ENCODE measurements at regions not wholly inside any gene's neighbourhood (a gene's known extent, or its start where the extent isn't known, plus 50 kb on each side); places are given as distances from the start of the nearest gene placed in this dataset.

GRCh38 chr14:65804439-65805112, 392.0 kb downstream of the FUT8 start:
- 77 to 90% methylated on average over 10 to 14 of the region's 14 CpGs for WGBS, 2 donors
- no peaks in the 10 kb centered on the region for H3K4me1 ChIP-seq
- H3K4me3 ChIP-seq (replicated peaks in 1 of 3) = no peak overlapping the region
- TF ChIP-seq CTCF (IDR thresholded peaks at IDR 0.05) (no peak), POLR2A (IDR thresholded peaks at IDR 0.05) (no peak)
- intact Hi-C loops (cut with DNase I) = no loop called here
- H3K27me3 ChIP-seq = no peaks in the 10 kb centered on the region
- H3K27ac ChIP-seq = no peak overlapping the region
- no peaks in the 10 kb centered on the region for H3K36me3 ChIP-seq
- no peaks in the 10 kb centered on the region for H3K9me3 ChIP-seq
- no peak for DNase-seq

- Histone ChIP-seq H3K27me3 (no peaks in the 10 kb centered on the region), H3K9me3 (no peaks in the 10 kb centered on the region), H3K27ac (no peak overlapping the region), H3K4me3 (replicated peaks in 1 of 3) (no peak overlapping the region), H3K4me1 (no peaks in the 10 kb centered on the region), H3K36me3 (no peaks in the 10 kb centered on the region)
- 82 to 86% methylated on average over 3 of the region's 3 CpGs for WGBS, 2 donors
- DNase-seq = no peak
- intact Hi-C loops (cut with DNase I) = no loop called here
- TF ChIP-seq CTCF (IDR thresholded peaks at IDR 0.05) = no peak
- no peak for TF ChIP-seq POLR2A (IDR thresholded peaks at IDR 0.05)
Observed at GRCh38 chr14:65805113-65805473, 392.6 kb downstream of the FUT8 start.

- Histone ChIP-seq H3K9me3 (no peaks in the 10 kb centered on the region), H3K27ac (no peak overlapping the region), H3K4me1 (peaks cover 5 to 9% of the 10 kb centered on the region in 2 donors), H3K4me3 (replicated peaks in 1 of 3) (no peak overlapping the region), H3K36me3 (no peaks in the 10 kb centered on the region), H3K27me3 (no peaks in the 10 kb centered on the region)
- intact Hi-C loops (cut with DNase I) = no loop called here
- DNase-seq = no peak
- 95 to 100% methylated on average over 2 of the region's 2 CpGs for WGBS, 2 donors
- no peak for TF ChIP-seq POLR2A (IDR thresholded peaks at IDR 0.05)
- TF ChIP-seq CTCF (IDR thresholded peaks at IDR 0.05) = no peak
Observed at GRCh38 chr14:65808390-65808789, 395.9 kb downstream of the FUT8 start.

GRCh38 chr14:65810322-65810721, 397.8 kb downstream of the FUT8 start:
- no peaks in the 10 kb centered on the region for H3K27me3 ChIP-seq
- peak; percentile 7 to 9 for DNase-seq
- H3K9me3 ChIP-seq = no peaks in the 10 kb centered on the region
- no peak overlapping the region for H3K4me3 ChIP-seq (replicated peaks in 1 of 3)
- intact Hi-C loops (cut with DNase I) = no loop called here
- WGBS, 2 donors = 7 to 14% methylated on average over 1 of the region's 1 CpG
- no peaks in the 10 kb centered on the region for H3K36me3 ChIP-seq
- peaks cover 5 to 9% of the 10 kb centered on the region in 2 donors for H3K4me1 ChIP-seq
- H3K27ac ChIP-seq = peak overlapping the region in 1 of 3 donors; percentile 63
- TF ChIP-seq CTCF (IDR thresholded peaks at IDR 0.05) (no peak), POLR2A (IDR thresholded peaks at IDR 0.05) (no peak)

GRCh38 chr14:65813760-65814384, 401.3 kb downstream of the FUT8 start:
- Histone ChIP-seq H3K36me3 (no peaks in the 10 kb centered on the region), H3K4me3 (replicated peaks in 1 of 3) (no peak overlapping the region), H3K9me3 (no peaks in the 10 kb centered on the region), H3K4me1 (peaks cover 5 to 9% of the 10 kb centered on the region in 2 donors), H3K27ac (no peak overlapping the region), H3K27me3 (no peaks in the 10 kb centered on the region)
- intact Hi-C loops (cut with DNase I) = no loop called here
- WGBS, 2 donors = 75 to 78% methylated on average over 3 of the region's 3 CpGs
- no peak for DNase-seq
- TF ChIP-seq POLR2A (IDR thresholded peaks at IDR 0.05) (no peak), CTCF (IDR thresholded peaks at IDR 0.05) (no peak)

All from thyroid gland (tissue), 4 donors.